ENCODE measurements at regions not wholly inside any gene's neighbourhood (a gene's known extent, or its start where the extent isn't known, plus 50 kb on each side); places are given as distances from the start of the nearest gene placed in this dataset.

DNA sequence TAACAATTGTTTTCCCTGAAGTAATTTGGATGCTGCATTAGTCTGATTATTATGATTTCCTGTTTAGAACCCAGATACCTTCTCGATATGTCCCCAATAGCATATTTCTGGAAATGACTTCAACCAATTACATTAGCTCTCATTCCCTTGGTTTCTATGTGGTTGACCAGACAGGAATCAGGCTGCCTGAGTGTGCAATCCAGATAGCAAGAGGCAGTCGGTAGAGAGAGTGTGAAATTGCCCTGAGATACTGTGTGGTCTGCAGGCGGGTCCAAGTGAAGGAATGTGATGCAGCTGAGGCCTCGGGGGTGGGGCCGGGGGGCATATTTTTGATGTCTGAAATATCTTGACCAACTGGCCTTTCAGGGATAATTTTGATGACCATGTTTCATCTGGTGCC is 143.9 kb upstream of the ITGA6 start:
- no peaks in the 10 kb centered on the region for H3K27me3 ChIP-seq (ENCODE audit: control insufficient read depth, insufficient read depth, low read length)
- DNase-seq (no peak), FAIRE-seq (no peak)
- peaks cover 0 to 4% (median 0%) of the 10 kb centered on the region in 3 donors for H3K4me1 ChIP-seq (ENCODE audit: control insufficient read depth in 2 of 3, insufficient read depth in 2 of 3, low read depth in 1 of 3, low read length in 3 of 3)
- TF ChIP-seq, protein P1, sequence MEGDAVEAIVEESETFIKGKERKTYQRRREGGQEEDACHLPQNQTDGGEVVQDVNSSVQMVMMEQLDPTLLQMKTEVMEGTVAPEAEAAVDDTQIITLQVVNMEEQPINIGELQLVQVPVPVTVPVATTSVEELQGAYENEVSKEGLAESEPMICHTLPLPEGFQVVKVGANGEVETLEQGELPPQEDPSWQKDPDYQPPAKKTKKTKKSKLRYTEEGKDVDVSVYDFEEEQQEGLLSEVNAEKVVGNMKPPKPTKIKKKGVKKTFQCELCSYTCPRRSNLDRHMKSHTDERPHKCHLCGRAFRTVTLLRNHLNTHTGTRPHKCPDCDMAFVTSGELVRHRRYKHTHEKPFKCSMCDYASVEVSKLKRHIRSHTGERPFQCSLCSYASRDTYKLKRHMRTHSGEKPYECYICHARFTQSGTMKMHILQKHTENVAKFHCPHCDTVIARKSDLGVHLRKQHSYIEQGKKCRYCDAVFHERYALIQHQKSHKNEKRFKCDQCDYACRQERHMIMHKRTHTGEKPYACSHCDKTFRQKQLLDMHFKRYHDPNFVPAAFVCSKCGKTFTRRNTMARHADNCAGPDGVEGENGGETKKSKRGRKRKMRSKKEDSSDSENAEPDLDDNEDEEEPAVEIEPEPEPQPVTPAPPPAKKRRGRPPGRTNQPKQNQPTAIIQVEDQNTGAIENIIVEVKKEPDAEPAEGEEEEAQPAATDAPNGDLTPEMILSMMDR (IDR thresholded peaks at IDR 0.05; ENCODE audit: borderline replicate concordance, extremely low read depth, insufficient read depth): no peak
- intact Hi-C loops (cut with DNase I): no loop called here
- H3K9ac ChIP-seq (ENCODE audit: low read length in 3 of 3): no peak overlapping the region
- H3K4me3 ChIP-seq (ENCODE audit: low read length in 3 of 3): no peak overlapping the region
- no peaks in the 10 kb centered on the region for H3K36me3 ChIP-seq (ENCODE audit: control insufficient read depth in 2 of 3, insufficient read depth in 3 of 3, low read length in 3 of 3)
- no peaks in the 10 kb centered on the region for H3K9me3 ChIP-seq (ENCODE audit: control insufficient read depth in 2 of 3, insufficient read depth in 1 of 3, low read length in 3 of 3)
- no peak overlapping the region for H3K27ac ChIP-seq (ENCODE audit: low read depth in 2 of 2, low read length in 2 of 2)

- TF ChIP-seq, protein P1 (IDR thresholded peaks at IDR 0.05; ENCODE audit: borderline replicate concordance, extremely low read depth, insufficient read depth): no peak
Observed at GRCh38 chr2:172284209-172284608, 143.2 kb upstream of the ITGA6 start.

GRCh38 chr2:172285010-172285621 is 142.3 kb upstream of the ITGA6 start:
- no peak overlapping the region for H3K27ac ChIP-seq (ENCODE audit: low read depth in 2 of 2, low read length in 2 of 2)
- TF ChIP-seq, protein P1 (IDR thresholded peaks at IDR 0.05; ENCODE audit: borderline replicate concordance, extremely low read depth, insufficient read depth): no peak

More at GRCh38 chr2:172284209-172284608, 143.2 kb upstream of the ITGA6 start:
- Histone ChIP-seq H3K4me1 (ENCODE audit: control insufficient read depth in 2 of 3, insufficient read depth in 2 of 3, low read depth in 1 of 3, low read length in 3 of 3) (peaks cover 0 to 4% (median 3%) of the 10 kb centered on the region in 3 donors), H3K9ac (ENCODE audit: low read length in 3 of 3) (no peak overlapping the region), H3K36me3 (ENCODE audit: control insufficient read depth in 2 of 3, insufficient read depth in 3 of 3, low read length in 3 of 3) (no peaks in the 10 kb centered on the region), H3K27ac (ENCODE audit: low read depth in 2 of 2, low read length in 2 of 2) (no peak overlapping the region), H3K27me3 (ENCODE audit: control insufficient read depth, insufficient read depth, low read length) (no peaks in the 10 kb centered on the region), H3K9me3 (ENCODE audit: control insufficient read depth in 2 of 3, insufficient read depth in 1 of 3, low read length in 3 of 3) (no peaks in the 10 kb centered on the region), H3K4me3 (ENCODE audit: low read length in 3 of 3) (no peak overlapping the region)
- intact Hi-C loops (cut with DNase I): no loop called here
- FAIRE-seq (no peak), DNase-seq (no peak)

GRCh38 chr2:172285760-172286159 is 141.6 kb upstream of the ITGA6 start:
- no peaks in the 10 kb centered on the region for H3K9me3 ChIP-seq (ENCODE audit: control insufficient read depth in 2 of 3, insufficient read depth in 1 of 3, low read length in 3 of 3)
- DNase-seq (no peak), FAIRE-seq (no peak)
- no peaks in the 10 kb centered on the region for H3K36me3 ChIP-seq (ENCODE audit: control insufficient read depth in 2 of 3, insufficient read depth in 3 of 3, low read length in 3 of 3)
- H3K4me3 ChIP-seq (ENCODE audit: low read length in 3 of 3): no peak overlapping the region
- intact Hi-C loops (cut with DNase I): no loop called here
- no peak overlapping the region for H3K27ac ChIP-seq (ENCODE audit: low read depth in 2 of 2, low read length in 2 of 2)
- H3K9ac ChIP-seq (ENCODE audit: low read length in 3 of 3): no peak overlapping the region
- TF ChIP-seq, protein P1 (IDR thresholded peaks at IDR 0.05; ENCODE audit: borderline replicate concordance, extremely low read depth, insufficient read depth): no peak
- H3K27me3 ChIP-seq (ENCODE audit: control insufficient read depth, insufficient read depth, low read length): no peaks in the 10 kb centered on the region
- peaks cover 0 to 4% (median 3%) of the 10 kb centered on the region in 3 donors for H3K4me1 ChIP-seq (ENCODE audit: control insufficient read depth in 2 of 3, insufficient read depth in 2 of 3, low read depth in 1 of 3, low read length in 3 of 3)

More at GRCh38 chr2:172285010-172285621, 142.3 kb upstream of the ITGA6 start:
- Histone ChIP-seq H3K36me3 (ENCODE audit: control insufficient read depth in 2 of 3, insufficient read depth in 3 of 3, low read length in 3 of 3) (no peaks in the 10 kb centered on the region), H3K9ac (ENCODE audit: low read length in 3 of 3) (no peak overlapping the region), H3K9me3 (ENCODE audit: control insufficient read depth in 2 of 3, insufficient read depth in 1 of 3, low read length in 3 of 3) (no peaks in the 10 kb centered on the region), H3K27me3 (ENCODE audit: control insufficient read depth, insufficient read depth, low read length) (no peaks in the 10 kb centered on the region), H3K4me3 (ENCODE audit: low read length in 3 of 3) (no peak overlapping the region), H3K4me1 (ENCODE audit: control insufficient read depth in 2 of 3, insufficient read depth in 2 of 3, low read depth in 1 of 3, low read length in 3 of 3) (peaks cover 0 to 4% (median 3%) of the 10 kb centered on the region in 3 donors)
- FAIRE-seq (no peak), DNase-seq (peak in 4 of 5 donors; percentile 54 to 79 (median 67))
- intact Hi-C loops (cut with DNase I): no loop called here
